ENCODE measurements at regions not wholly inside any gene's neighbourhood (a gene's known extent, or its start where the extent isn't known, plus 50 kb on each side); places are given as distances from the start of the nearest gene placed in this dataset.

DNA sequence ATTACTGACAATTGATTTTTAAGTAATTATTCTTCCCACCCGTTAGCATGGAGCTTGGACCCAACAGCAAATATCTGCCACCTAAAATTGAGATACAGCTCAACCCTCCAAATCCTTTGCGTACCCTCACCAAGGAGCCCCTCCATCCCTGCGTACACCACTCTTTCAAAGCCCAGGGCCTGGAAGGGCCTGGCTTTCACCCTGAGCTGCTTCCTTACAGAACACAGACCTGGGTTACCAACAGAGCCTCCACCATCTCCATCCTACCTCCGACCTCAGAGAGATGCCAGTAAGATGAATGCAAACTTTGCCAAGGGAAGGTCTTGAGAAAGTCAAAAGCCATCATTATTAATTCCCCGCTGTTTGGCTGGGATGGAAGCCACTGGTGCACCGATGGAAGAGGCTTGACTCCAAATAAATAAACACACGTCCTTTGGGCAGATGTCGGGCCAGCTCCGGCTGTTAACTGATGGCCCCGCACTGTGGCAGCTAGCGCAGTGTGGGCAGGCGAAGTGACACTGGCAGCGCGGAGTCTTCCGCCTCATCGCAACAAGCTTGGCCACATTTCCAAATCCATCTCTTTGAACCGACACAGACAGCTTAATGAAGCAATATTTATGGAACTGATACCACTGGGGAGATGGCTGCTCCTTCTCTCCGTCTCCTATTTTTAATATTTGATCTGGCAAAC is 150.2 kb upstream of the VSTM2B start:
- DNase-seq: no peak

DNA sequence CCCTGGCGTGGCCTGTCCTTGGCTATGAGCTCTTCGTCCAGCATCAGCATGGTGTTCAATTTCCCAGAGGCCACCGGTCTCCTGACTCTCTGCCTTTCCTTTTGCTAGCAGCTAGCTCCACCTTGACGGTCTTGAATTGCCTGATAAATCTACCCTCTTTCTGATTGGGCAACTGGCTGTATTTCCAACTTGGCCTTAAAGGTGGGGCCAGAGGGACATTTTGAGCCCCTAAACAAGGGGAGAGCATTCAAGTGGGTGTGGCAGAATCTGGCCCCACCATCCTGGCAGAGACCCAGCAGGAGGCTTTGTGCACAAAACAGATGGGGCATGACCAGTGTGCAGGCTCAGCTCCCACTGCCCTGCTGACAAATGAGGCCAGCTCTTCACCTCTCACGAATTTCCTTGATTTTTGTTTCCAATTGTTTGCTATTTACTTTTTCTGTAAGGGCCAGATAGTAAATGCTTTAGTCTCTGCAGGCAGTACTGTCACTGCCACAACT is 148.9 kb upstream of the VSTM2B start:
- no peak for DNase-seq

DNA sequence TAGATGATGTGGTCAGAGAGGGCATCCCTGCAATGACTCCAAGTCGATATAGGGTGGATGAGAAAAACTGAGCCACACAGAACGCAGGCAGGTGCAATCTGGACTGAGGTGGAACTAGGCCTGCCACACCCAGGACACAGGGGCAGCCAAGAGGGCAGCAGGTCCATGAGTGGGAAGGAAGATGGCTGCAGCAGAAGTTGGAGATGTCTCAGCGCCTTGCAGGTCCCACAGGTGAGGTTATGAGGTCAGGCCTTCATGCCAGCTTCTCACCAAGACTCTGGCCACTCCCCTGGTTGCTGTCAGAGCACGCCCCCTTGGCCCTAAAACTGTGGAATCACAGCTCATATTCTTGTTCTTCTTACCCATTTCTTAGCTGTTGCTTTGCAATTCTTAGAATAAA is 147.7 kb upstream of the VSTM2B start:
- DNase-seq: no peak

DNA sequence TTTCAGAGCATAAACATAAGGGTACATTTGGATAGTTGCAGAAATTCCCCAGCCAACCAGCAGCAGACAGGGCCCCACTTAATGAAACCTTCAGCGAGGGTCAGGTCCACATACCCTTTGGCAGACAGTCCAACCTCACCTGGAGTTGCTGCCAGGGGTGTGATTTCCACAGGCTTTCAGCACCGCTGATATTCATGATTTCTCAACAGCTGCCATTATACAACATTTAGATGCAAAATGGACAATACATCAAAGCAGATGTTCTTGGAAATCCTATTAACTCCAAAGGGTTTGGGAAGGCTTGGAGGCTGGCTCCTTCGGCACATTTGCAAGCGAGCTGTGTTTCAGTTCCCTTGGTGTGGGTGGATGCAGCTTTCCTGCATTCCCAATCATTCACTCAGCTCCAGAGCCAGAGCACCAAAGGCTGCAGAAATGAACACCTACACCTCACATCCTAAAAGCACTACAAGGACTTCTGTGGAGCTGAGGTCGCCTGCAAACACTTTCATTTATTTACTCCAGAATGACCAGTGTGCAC is 147.2 kb upstream of the VSTM2B start:
- no peak for DNase-seq

DNA sequence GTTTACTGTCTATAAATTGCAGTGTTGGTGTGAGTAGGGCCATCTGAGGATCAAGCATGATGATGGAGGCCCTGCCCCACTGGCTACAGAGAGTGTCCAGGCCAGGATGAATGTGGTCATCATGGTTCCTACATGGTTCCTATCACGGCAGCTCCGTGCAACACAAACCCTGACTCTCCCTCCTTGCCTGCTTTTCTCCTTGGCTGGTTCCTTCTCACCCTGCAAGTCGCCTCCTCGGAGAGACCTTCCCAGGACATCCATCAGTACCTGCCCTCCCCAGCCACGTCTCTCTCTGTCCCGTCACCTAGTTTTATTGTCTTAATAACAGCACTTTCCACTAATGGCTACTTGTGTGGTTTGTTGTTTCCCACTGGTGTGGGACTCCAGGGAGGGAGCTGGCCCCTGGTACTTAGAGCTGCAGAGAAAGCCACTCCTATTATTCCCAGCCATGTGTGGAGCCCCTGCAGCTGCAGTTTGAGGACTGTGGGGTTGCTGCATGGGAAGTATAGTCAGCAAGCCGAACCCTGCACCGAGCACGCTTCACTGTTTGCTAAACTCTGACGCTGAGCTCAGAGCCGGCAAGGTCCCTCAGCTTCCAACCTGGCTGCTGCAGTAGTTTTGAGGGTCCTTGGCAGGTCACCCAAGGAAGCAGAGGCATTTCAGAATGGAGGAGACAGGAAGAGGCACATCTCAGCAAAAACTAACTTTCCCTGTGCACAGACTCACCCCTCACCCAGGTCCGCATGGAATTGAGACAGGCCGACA is 146.4 kb upstream of the VSTM2B start:
- no peak for DNase-seq

DNA sequence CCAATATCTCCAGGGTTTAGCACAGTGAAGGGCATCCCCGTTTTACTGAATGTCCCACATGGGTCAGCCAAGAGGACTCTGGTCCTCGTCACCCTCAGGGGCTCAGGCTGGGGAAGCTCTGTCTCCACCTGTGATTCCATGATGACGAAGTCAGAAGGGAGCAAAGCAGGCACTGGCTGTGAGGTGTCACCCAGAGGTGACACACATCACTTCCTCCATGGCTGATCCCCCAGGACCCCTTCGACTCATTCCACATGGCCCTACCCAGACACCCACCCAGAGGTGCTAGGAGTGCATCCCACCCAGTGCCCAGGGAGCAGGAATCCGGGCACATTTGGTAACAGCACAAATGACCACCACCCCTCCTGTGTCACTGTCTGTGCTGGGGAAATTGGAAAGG is 145.2 kb upstream of the VSTM2B start:
- no peak for DNase-seq

DNA sequence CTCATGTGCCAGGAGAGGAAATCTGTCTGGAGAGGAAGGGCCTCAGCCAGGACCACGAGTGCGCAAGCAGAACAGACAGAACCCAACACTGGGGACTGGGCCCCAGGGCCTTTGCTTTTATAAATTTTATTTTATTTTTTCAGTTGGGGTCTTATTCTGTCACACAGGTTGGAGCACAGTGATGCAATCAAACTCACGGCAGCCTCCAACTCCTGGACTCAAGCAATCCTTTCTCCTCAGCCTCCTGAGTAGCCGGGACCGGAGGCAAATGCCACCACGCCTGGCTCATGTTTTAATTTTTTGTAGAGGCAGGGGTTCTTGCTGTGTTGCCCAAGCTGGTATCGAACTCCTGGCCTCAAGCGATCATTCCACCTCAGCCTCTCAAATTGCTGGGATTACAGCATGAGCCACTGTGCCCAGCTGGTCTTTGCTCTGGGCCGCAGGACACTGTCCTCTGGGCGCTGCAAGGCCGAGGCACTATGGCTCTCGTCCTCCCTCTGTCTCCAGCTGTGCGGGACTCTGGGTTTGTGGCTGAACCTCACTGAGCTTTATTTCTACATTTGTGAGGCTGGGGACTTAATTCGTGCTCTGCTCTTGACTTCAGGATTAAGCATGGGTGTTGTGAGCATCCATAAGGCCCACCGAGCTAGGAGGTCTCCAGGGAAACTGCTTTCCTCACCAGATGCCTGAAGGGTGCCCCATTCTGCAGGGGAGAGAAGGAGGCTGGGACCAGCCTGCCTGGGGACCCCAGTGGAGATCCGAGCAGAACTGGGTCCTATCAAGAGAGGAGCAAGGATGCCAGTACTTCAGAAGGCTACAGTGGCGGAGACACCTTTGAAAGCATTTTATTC is 144.2 kb upstream of the VSTM2B start:
- no peak for DNase-seq

DNA sequence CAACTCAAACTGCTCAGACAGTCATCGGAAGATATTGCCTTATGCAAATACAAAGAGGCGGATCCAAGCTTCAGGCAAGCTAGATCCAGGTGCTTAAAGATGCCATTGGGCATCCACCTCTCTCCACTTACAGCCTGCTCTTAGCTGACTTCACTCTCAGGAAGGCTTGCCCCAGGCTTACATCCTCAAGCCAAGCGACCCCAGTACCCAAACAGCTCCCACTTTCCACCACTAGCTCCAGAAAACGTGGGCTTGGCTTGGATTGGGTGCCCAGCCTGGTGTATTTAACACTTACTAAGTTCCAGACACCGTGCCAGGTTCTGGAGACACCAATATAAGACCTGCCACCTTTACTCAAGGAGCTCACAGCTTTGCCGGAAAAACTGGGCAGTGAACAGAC is 142.1 kb upstream of the VSTM2B start:
- no peak for DNase-seq

DNA sequence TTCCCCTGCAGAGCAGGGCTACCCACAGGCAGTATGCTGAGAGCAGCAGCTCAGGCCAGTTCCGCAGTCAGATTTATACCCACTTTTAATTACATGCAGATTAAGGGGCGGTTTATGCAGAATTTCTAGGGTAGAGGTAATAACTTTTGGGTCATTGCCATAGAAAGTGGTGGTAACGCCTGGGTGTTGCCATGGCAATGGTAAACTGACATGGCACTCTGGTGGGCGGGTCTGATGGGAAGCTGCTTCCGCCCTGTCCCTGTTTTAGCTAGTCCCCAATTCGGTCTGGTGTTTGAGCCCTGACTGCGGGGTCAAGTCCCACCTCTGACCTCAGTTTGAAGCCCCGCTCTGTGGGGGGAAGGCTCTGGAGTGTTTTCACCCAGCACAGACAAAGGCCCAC is 141.1 kb upstream of the VSTM2B start:
- DNase-seq: no peak

DNA sequence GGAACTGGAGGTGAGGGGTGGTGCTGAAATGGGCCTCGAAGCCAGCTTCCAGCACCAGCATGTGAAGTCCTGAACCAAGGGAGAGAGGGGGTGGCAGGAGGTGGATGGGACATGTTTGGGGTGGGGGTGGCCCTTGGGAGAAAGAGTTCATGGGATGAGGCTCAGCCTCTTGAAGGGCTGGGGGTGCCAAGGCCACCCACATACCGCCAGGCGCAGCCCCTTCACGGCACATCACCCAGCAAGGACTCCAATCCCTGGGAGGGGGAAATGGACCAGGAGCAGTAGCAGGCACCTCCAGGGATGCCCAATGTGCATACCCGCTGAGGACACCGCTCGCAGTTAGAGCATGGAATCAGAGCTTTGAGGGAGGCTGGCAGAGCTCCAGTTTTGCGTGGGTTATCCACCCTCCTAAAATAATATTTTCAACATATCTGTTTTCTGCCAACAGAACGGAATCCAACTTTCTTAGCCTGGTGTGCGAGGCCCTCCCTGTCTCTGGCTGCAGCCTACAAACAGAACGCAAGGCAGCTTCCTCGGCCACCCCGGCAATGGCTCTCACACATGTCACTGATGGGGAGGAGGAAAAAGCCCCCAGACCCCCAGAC is 140.5 kb upstream of the VSTM2B start:
- DNase-seq: no peak

DNA sequence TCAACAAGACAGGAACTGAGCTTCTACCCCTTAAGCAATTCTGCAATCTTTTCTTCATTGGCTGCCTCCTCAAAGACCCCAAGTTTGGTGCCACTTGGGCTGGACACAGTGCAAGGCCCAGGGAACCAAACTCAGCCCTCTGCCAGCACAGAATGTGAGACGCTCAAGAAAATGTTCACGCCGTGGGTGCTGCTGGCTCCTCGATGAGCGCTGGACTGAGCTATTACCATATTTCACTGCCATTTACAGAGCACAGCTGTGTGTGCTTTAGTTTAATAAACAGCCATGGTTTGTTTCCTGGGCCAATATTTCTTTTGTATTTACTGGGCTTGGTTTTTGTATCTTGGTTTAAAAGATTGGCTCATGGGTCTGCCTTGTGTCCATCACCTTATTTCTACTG is 138.8 kb upstream of the VSTM2B start:
- no peak for DNase-seq

DNA sequence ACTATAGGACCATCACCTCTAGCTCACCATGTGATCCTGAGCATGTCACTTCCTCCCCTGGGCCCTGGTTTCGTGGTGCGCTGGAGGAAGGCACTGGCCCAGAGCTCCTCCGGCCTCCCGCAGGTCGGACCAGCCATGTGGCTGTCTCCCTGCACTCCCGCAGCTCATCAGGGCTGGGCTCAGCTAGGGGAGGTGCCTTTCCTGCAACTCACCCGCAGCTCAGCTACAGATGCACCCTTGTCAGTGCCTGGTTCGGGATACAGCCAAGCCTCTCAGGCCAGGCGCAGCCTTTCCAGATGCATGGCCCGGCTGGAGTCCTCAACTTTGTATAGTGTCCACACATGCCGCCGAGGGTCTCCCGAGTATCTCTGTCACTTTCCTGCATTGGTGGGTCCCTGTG is 138.2 kb upstream of the VSTM2B start:
- no peak for DNase-seq

DNA sequence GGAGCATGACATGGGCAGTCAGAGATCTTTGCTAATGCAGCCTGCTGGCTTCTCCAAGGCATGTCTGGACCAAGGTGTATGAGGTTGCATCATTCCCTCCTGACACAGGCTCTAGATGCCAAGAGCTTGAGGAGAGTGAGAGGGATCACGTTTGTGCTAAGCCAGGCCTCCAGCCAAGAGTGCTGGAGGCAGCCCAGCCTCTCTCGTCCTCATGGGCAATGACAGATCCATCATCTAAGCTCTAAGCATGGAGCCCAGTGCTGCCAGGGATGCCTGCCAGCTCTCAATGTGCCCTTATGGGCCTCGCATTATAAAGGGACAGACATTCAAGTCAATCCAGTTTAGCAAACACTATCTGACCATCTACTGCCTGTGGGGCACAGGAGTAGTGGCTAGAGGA is 136.3 kb upstream of the VSTM2B start:
- DNase-seq: peak; percentile 66

DNA sequence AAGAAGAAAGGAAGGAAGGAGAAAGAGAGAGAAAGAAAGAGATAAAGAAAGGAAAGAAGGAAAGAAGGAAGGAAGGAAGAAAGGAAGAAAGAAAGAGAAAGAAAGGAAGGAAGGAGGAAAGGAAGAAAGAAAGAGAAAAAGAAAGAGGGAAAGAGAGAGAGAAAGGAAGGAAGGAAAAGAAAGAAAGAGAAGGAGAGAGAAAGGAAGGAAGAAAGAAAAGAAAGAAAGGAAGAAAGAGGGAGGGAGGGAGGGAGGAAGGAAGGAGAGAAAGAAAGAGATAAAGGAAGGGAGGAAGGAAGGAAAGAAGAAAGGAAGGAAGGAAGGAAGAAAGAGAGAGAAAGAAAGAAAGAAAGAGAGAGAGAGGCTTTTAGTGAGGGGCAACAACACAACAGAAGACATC is 135.1 kb upstream of the VSTM2B start:
- no peak for DNase-seq

DNA sequence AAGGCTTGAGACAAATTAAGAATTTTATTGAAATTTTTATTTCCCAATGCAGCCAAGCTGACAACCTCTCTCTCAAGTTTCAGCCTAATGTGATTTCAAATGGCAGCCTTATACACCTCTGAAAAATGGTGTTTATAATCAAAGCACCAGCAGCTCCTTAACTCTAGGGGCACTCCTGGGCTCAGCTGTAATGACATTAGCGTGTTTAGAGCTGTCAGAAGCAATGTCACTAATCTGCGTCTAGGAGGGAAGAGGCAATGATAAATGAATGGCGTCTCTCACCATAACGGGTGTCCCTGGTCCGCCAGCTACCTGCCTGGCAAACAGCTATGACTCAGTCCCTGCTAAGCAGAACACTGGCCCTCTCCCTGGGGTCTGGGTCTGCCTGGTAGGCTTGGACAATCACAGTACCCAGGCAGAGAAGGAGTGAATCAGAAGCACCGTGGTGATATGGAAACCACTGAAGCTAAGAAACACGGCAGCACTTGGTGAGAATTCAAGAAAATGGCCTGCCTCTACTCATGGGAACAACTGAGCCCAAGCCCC is 131.8 kb upstream of the VSTM2B start:
- DNase-seq: no peak

DNA sequence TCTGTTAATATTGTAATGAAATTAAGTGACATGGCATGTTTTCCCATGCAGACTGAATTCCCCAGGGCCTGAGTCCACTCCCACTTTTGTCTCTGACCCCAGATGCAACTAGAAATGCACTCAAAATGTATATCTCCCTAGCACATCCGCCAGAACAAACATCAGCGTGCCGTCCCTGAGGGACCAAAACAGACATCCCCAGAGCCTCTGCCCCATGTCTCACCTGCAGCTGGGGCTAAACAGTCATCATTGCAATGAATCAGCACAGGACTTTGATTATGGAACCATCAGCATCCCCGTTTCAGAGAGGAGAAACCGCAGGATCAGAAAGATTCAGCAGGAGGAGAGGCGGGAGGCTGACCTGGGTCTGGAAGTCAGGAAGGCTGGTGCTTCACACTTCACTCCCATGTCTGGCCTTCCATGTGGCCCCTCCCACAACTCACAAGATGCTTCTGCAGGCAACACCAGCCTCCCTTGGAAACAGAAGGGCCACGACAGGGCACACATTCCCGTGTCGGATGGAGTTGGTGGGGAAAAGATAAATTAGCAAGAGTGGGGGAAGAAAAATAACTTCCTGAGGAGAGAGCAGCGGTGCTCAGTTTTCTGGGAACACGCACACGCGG is 130.6 kb upstream of the VSTM2B start:
- DNase-seq: no peak

DNA sequence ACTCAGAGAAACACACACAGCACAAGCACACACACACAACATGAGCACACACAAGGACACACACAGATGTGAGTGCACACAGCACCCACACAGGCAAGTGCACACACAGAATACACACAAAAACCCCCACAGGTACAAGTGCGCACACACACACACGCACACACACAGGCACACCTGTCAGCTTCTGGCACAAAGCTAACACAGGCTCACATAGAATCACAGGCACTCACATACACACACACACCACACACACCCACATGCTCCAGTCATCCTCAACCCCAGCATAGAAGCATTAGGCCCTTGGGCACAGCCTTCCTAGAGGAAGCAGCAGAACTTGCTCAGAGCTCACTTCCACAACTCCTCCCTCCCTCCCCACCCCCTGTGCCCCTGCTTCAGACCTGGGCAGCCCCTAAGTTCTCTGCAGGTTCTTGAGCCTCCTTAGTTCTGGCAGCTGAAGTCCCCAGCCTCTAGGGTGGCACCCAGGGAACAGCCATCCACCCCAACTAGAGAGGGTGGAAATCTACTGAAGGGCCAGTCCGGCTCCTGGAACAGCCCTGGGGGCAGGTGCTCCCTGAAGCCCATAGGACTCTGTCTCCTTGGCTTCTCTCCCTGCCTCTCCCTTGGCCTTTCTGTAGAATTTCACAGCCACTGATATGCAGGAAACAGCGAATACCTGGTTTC is 129.9 kb upstream of the VSTM2B start:
- DNase-seq: no peak

DNA sequence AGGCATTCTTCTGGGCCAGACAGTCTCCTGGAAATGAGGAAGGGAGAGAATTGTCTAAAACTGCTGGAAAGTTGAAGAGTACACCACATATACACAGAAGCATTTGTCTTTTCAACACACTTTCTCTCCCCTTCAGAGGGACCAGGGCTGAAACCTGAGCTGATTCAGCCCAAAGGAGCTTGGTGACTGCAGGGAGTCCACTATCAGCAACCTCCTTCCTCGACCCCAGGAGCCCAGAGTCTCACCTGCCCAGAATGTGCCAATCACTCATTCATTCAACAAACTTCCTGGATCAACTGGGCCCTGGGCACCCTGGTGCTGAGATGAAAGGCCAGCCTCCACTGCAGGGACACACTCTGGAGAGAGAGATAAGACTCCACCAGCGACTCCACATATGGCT is 128.9 kb upstream of the VSTM2B start:
- no peak for DNase-seq

DNA sequence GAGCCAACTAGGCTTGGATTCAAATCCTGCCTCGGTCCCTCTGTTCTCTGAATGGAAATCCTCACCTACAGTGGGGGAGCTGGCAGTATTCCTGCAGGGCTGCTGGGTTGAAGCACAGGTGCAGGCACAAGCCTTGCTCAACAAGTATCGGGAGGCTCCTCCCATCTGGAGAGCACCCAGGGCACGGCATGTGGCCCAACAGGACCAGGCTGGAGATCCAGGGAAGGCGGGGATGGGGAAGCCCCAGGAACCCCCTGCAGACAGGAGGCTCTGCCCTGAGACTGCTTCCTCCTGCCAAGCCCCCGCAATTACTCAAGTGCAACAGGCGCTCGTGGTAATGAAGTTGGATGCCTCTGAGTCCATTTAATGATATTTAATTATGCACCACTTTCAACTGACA is 128.0 kb upstream of the VSTM2B start:
- DNase-seq: no peak

DNA sequence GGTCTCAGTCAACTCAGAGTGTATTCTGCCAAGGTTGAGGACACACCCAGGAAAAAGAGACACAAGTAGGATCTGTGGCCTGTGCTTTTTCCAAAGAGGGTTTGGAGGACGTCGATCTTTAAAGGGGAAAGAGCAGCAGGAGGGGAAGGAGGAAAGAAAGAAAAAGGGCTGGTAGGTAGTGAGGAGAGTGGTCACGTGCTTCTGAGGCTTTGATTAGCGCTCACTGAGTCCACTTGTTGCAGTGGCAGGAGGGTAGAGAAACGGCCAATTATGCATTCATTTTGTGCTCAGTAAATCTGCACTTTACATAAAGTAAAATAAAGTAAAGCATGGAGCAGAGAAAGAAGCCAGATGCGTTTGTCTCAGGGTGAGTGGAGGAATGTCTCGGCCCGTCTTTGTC is 126.0 kb upstream of the VSTM2B start:
- DNase-seq: no peak

DNA sequence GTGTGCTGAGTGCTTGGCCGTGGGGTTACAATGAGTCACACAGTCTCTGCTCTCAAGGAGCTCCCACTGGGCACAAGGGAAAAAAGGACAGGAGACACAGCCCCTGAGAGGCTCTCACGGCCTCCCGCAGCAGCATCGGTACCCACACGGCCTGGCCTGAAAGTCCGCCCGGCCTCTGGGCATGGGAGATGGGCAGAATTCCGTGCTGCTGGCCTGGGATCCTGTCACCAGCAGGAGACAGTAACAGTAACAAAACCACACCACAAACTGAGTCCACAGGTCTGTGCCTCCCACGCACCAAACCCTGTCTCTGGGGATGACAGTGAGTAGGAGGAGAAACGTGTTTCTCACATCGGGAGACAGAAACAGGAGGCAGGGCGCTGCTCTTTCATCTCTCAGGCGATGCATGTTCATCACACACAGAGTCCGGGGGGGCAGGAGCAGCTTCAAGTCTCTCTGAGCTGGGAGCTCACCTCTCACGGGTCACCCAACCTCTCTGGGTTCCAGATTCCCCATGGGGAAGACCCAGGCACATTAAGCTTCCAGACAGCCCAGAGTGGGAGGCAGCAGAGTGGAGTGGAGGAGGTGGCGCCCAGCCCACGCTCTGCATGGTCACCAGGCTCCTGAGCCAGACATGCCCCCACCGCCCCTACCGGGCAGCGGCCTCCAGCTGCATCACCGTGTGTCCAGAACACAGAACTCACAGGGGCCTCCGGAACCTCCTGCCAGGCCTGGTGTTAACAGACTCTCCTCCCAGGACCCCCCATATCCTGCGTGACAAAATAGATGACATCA is 124.7 kb upstream of the VSTM2B start:
- DNase-seq: no peak

Data from NCI-H1092 (cell line).